Panc1 (cell line): ENCODE measurements at regions not wholly inside any gene's neighbourhood (a gene's known extent, or its start where the extent isn't known, plus 50 kb on each side); places are given as distances from the start of the nearest gene placed in this dataset.

Experiments
- ATAC-seq: fragments of 200-7000 bp; cut with Tn5 transposase; 2 replicates; pipeline ENCODE4 v1.9.1; 2020; ENCODE audit warnings: mild to moderate bottlenecking, moderate library complexity
- BruUV-seq: library from RNA; stranded (reverse); fragments of 400-500 nt; replicated peaks from 2 replicates; lab custom pipeline; 2021; lab: Mats Ljungman, UMichigan
- CTCF ChIA-PET: fragments of 300-600 bp; sonication (Branson Sonifier 250); formaldehyde crosslinking; loops from one replicate; lab custom pipeline; 2022; ENCODE audit warnings: antibody characterized with exemption; lab: Charles Lee
- POLR2A ChIA-PET: fragments of 300-600 bp; sonication (Branson Sonifier 250); formaldehyde crosslinking; loops from one replicate; lab custom pipeline; 2022; ENCODE audit warnings: antibody characterized with exemption; lab: Charles Lee
- DNase-seq: peaks from one replicate; pipeline ENCODE4 v3.0.0-alpha.2; 2010; ENCODE audit warnings: low read depth, low spot score
- H3K27ac ChIP-seq: 2 replicates; pipeline ENCODE4 v1.5.1; 2011; ENCODE audit warnings: mild to moderate bottlenecking, low read length, inconsistent platforms
- H3K27me3 ChIP-seq: fragments of 200-500 bp; sonication (Bioruptor generic); 2 replicates; pipeline ENCODE4 v1.6.0; 2014; ENCODE audit warnings: low read length, inconsistent platforms; ENCODE audit not compliant: control insufficient read depth, insufficient read depth
- H3K36me3 ChIP-seq: fragments of 200-500 bp; sonication (Bioruptor generic); 2 replicates; pipeline ENCODE4 v1.5.1; 2014; ENCODE audit warnings: inconsistent platforms, mild to moderate bottlenecking, low read length, moderate library complexity; ENCODE audit not compliant: control insufficient read depth, insufficient read depth
- H3K4me1 ChIP-seq: 2 replicates; pipeline ENCODE4 v1.5.1; 2011; ENCODE audit warnings: inconsistent platforms, mild to moderate bottlenecking, low read length, moderate library complexity; ENCODE audit not compliant: control insufficient read depth, insufficient read depth
- H3K4me3 ChIP-seq, 2 experiments: 2 replicates each; pipeline ENCODE4 v1.5.1; 2011 to 2012; ENCODE audit warnings: low read depth in 2 of 2, low read length in 2 of 2, mild to moderate bottlenecking in 2 of 2, inconsistent platforms in 1 of 2, moderate library complexity in 1 of 2
- H3K9me3 ChIP-seq: fragments of 200-500 bp; sonication (Bioruptor generic); 2 replicates; pipeline ENCODE4 v1.5.1; 2014; ENCODE audit warnings: low read depth, mild to moderate bottlenecking, inconsistent platforms, low read length, moderate library complexity; ENCODE audit not compliant: control insufficient read depth, insufficient read depth
- CTCF ChIP-seq: fragments of 450-650 bp; IDR thresholded peaks from 2 replicates; pipeline ENCODE4 v1.5.1; 2017; ENCODE audit warnings: mild to moderate bottlenecking
- POLR2AphosphoS5 ChIP-seq: IDR thresholded peaks from 2 replicates; pipeline ENCODE4 v1.6.1; 2012; ENCODE audit warnings: mild to moderate bottlenecking, low read depth, low read length, moderate library complexity
- REST ChIP-seq, 2 experiments: IDR thresholded peaks; 2 replicates each; pipeline ENCODE4 v1.6.1; 2011 to 2012; ENCODE audit warnings: low read depth in 2 of 2, control low read depth in 1 of 2, low read length in 1 of 2, mild to moderate bottlenecking in 1 of 2, moderate library complexity in 1 of 2; ENCODE audit not compliant: insufficient read depth in 1 of 2
- SIN3A ChIP-seq: IDR thresholded peaks from 2 replicates; pipeline ENCODE4 v1.6.1; 2012; ENCODE audit warnings: low read depth, mild to moderate bottlenecking, low read length, moderate library complexity, borderline replicate concordance; ENCODE audit not compliant: insufficient read depth
- TCF7L2 ChIP-seq: IDR thresholded peaks from 2 replicates; pipeline ENCODE4 v1.6.1; 2011; ENCODE audit warnings: mild to moderate bottlenecking, low read depth, low read length, inconsistent platforms
- in situ Hi-C: cut with HindIII; loops from 2 replicates; pipeline ENCODE4 v1.10.0; 2016; ENCODE audit warnings: low sequenced_read_pairs, low pct_unique_long_range_greater_than_20kb
- intact Hi-C: fragments of 100-400 bp; cut with micrococcal nuclease; formaldehyde crosslinking; loops from one replicate; pipeline ENCODE4 v1.10.0; 2022; ENCODE audit not compliant: unreplicated experiment

GRCh38 chr2:104704496-104705245, 149.2 kb upstream of the POU3F3 start:
- ATAC-seq = no peak
- no TSS peak for BruUV-seq
- in situ Hi-C loops = no loop called here
- CTCF ChIA-PET = no interaction called here
- Histone ChIP-seq H3K4me1 (no peaks in the 10 kb centered on the region), H3K36me3 (no peaks in the 10 kb centered on the region), H3K27ac (no peak overlapping the region), H3K9me3 (no peaks in the 10 kb centered on the region), H3K27me3 (peaks cover 10% of the 10 kb centered on the region), H3K4me3 (no peak overlapping the region)
- intact Hi-C loops = no loop called here
- POLR2A ChIA-PET = interaction anchor here (0.6 kb wide), 1 partner anchor 52 kb away, joined by 7 read pairs; no protein-coding TSS in a partner anchor
- TF ChIP-seq CTCF = no peak
- TF ChIP-seq REST (IDR thresholded peaks at IDR 0.05; ENCODE audit: insufficient read depth in 1 of 2, low read depth in 2 of 2, low read length in 1 of 2) = no peak
- TF ChIP-seq TCF7L2 = no peak
- TF ChIP-seq SIN3A = no peak
- TF ChIP-seq POLR2AphosphoS5 = no peak
- DNase-seq = no peak

- ChIA-PET POLR2A (interaction anchor here (0.6 kb wide), 1 partner anchor 97 kb away, joined by 5 read pairs; no protein-coding TSS in a partner anchor), CTCF (interaction anchor here (0.7 kb wide), 1 partner anchor 1536 kb away, joined by 3 read pairs; no protein-coding TSS in a partner anchor)
- no TSS peak for BruUV-seq
- in situ Hi-C loops (no loop called here), intact Hi-C loops (no loop called here)
- Histone ChIP-seq H3K4me3 (no peak overlapping the region), H3K9me3 (no peaks in the 10 kb centered on the region), H3K4me1 (no peaks in the 10 kb centered on the region), H3K27ac (no peak overlapping the region), H3K36me3 (no peaks in the 10 kb centered on the region), H3K27me3 (peaks cover 10% of the 10 kb centered on the region)
- no peak for ATAC-seq
- no peak for DNase-seq
- TF ChIP-seq POLR2AphosphoS5 (no peak), SIN3A (no peak), CTCF (no peak), REST (IDR thresholded peaks at IDR 0.05; ENCODE audit: insufficient read depth in 1 of 2, low read depth in 2 of 2, low read length in 1 of 2) (no peak), TCF7L2 (no peak)
These were observed 146.9 kb upstream of the POU3F3 start for GRCh38 chr2:104707056-104707455.
